HepG2 (cell line): ENCODE measurements at regions not wholly inside any gene's neighbourhood (a gene's known extent, or its start where the extent isn't known, plus 50 kb on each side); places are given as distances from the start of the nearest gene placed in this dataset.

Experiments used
- AHDC1 ChIP-seq: sonication (generic); formaldehyde crosslinking; IDR thresholded peaks from 2 replicates; pipeline ENCODE4 v1.5.1; 2020; ENCODE audit warnings: mild to moderate bottlenecking, missing genetic modification reagents, borderline replicate concordance
- AHR ChIP-seq: IDR thresholded peaks from 2 replicates; pipeline ENCODE4 v1.6.1; 2018; ENCODE audit warnings: missing genetic modification reagents, missing compliant biosample characterization
- ATF5 ChIP-seq: sonication (generic); formaldehyde crosslinking; IDR thresholded peaks from 2 replicates; pipeline ENCODE4 v1.4.0; 2020; ENCODE audit warnings: mild to moderate bottlenecking, low read depth, missing genetic modification reagents
- ATM ChIP-seq: fragments of 450-650 bp; IDR thresholded peaks from 2 replicates; pipeline ENCODE4 v1.7.1; 2017; ENCODE audit warnings: mild to moderate bottlenecking, borderline replicate concordance
- DNMT1 ChIP-seq: sonication (generic); formaldehyde crosslinking; IDR thresholded peaks from 2 replicates; pipeline ENCODE4 v1.5.1; 2020; ENCODE audit warnings: mild to moderate bottlenecking, missing genetic modification reagents
- EP300 ChIP-seq, 3 experiments: sonication (generic) in 1 of 3; formaldehyde crosslinking in 1 of 3; IDR thresholded peaks; 2 replicates each; pipeline versions ENCODE4 v1.5.1 to v1.6.1; 2011 to 2020; ENCODE audit warnings: low read depth in 2 of 3, low read length in 2 of 3, borderline replicate concordance in 1 of 3, improper control_type of control experiment in 1 of 3, mild to moderate bottlenecking in 1 of 3, missing genetic modification reagents in 1 of 3, moderate library complexity in 1 of 3
- FOSL2 ChIP-seq: sonication (generic); formaldehyde crosslinking; IDR thresholded peaks from 2 replicates; pipeline ENCODE4 v1.4.0; 2020; ENCODE audit warnings: missing genetic modification reagents
- HDAC2 ChIP-seq: sonication (generic); formaldehyde crosslinking; IDR thresholded peaks from 2 replicates; pipeline ENCODE4 v1.4.0; 2020; ENCODE audit warnings: missing genetic modification reagents
- HNF4A ChIP-seq: sonication (generic); formaldehyde crosslinking; IDR thresholded peaks from 2 replicates; pipeline ENCODE4 v1.4.0; 2020; ENCODE audit warnings: missing genetic modification reagents
- HNRNPK ChIP-seq: fragments of 200-400 bp; formaldehyde crosslinking; IDR thresholded peaks from 2 replicates; pipeline ENCODE4 v1.6.1; 2018; ENCODE audit warnings: low read length, low read depth, moderate library complexity, mild to moderate bottlenecking; ENCODE audit not compliant: poor library complexity, severe bottlenecking
- IKZF4 ChIP-seq: sonication (generic); formaldehyde crosslinking; IDR thresholded peaks from 2 replicates; pipeline ENCODE4 v1.5.1; 2020; ENCODE audit warnings: borderline replicate concordance, mild to moderate bottlenecking, low read depth, missing genetic modification reagents; ENCODE audit errors: not compliant biosample characterization
- NFRKB ChIP-seq: fragments of 450-650 bp; IDR thresholded peaks from 2 replicates; pipeline ENCODE4 v1.6.1; 2017
- SAFB2 ChIP-seq: sonication (generic); formaldehyde crosslinking; IDR thresholded peaks from 2 replicates; pipeline ENCODE4 v1.5.1; 2020; ENCODE audit warnings: missing genetic modification reagents, low read depth, mild to moderate bottlenecking, borderline replicate concordance
- SAP130 ChIP-seq: IDR thresholded peaks from 2 replicates; pipeline ENCODE4 v1.6.1; 2016; ENCODE audit warnings: low read depth
- U2AF2 ChIP-seq: fragments of 200-400 bp; formaldehyde crosslinking; IDR thresholded peaks from 2 replicates; pipeline ENCODE4 v1.6.1; 2017; ENCODE audit warnings: low read depth, mild to moderate bottlenecking, low read length
- ZNF263 ChIP-seq: sonication (generic); formaldehyde crosslinking; IDR thresholded peaks from 2 replicates; pipeline ENCODE4 v1.4.0; 2020; ENCODE audit warnings: missing genetic modification reagents
- ZNF331 ChIP-seq: sonication (generic); formaldehyde crosslinking; IDR thresholded peaks from 2 replicates; pipeline ENCODE4 v1.4.0; 2020; ENCODE audit warnings: missing genetic modification reagents
- ZNF589 ChIP-seq: sonication (generic); formaldehyde crosslinking; conservative IDR thresholded peaks from 2 replicates; pipeline ENCODE4 v1.8.0; 2022; ENCODE audit warnings: mild to moderate bottlenecking, moderate library complexity, missing genetic modification reagents
- ZNF609 ChIP-seq: sonication (generic); formaldehyde crosslinking; IDR thresholded peaks from 2 replicates; pipeline ENCODE4 v1.4.0; 2020; ENCODE audit warnings: mild to moderate bottlenecking, missing genetic modification reagents, borderline replicate concordance
- ZNF619 ChIP-seq: sonication (generic); formaldehyde crosslinking; IDR thresholded peaks from 2 replicates; pipeline ENCODE4 v1.4.0; 2020; ENCODE audit warnings: mild to moderate bottlenecking, missing genetic modification reagents

GRCh38 chr2:160932960-160933359 is 227.3 kb upstream of the TANK start (continued):
- 0 out of 4 replicates have a peak, but pooled peaks of 1 of the 2 experiments have one; percentile 19 for TF ChIP-seq EP300 (IDR thresholded peaks at IDR 0.05; ENCODE audit: low read depth in 2 of 2, low read length in 2 of 2)
- peak; percentile 19; the same call in 1 of the 2 replicates for TF ChIP-seq EP300 (CRISPR knock-in tag; IDR thresholded peaks at IDR 0.05; ENCODE audit: borderline replicate concordance)
- no peak for TF ChIP-seq ZNF609 (CRISPR knock-in tag)
- no peak for TF ChIP-seq AHDC1 (CRISPR knock-in tag)
- peak; percentile 52 for TF ChIP-seq HNF4A
- TF ChIP-seq ZNF331: peak; percentile 23; the same call in 1 of the 2 replicates
- TF ChIP-seq HDAC2 (CRISPR knock-in tag): no peak
- TF ChIP-seq U2AF2: no peak
- TF ChIP-seq NFRKB: no peak
- no peak for TF ChIP-seq ATM
- no peak for TF ChIP-seq ZNF619 (CRISPR knock-in tag)
- TF ChIP-seq SAFB2 (CRISPR knock-in tag): no peak
- no peak for TF ChIP-seq ZNF589 (CRISPR knock-in tag)
- TF ChIP-seq AHR (CRISPR knock-in tag): no peak
- TF ChIP-seq DNMT1 (CRISPR knock-in tag): no peak
- no peak; the same call in 1 of the 2 replicates for TF ChIP-seq SAP130 (CRISPR knock-in tag)
- TF ChIP-seq HNRNPK: no peak
- TF ChIP-seq FOSL2 (CRISPR knock-in tag): peak; percentile 87
- no peak for TF ChIP-seq ATF5 (CRISPR knock-in tag)
- no peak for TF ChIP-seq IKZF4 (CRISPR knock-in tag)
- no peak for TF ChIP-seq ZNF263 (CRISPR knock-in tag)
